ENCODE measurements at regions not wholly inside any gene's neighbourhood (a gene's known extent, or its start where the extent isn't known, plus 50 kb on each side); places are given as distances from the start of the nearest gene placed in this dataset.
"Not testable (repeated sequence)": the region's sequence is repeated elsewhere in the genome, so short reads cannot be mapped to it uniquely, and the experiment has no call there.

GRCh38 chr4:184959786-184960185 is 58.5 kb upstream of the HELT start:
- no CpG with 5 or more reads among the region's 12 CpGs for WGBS (ENCODE audit: extremely low coverage, insufficient coverage, low lambda C conversion rate)

GRCh38 chr4:184960505-184960971 is 57.8 kb upstream of the HELT start:
- Histone ChIP-seq H4K8ac (ENCODE audit: low read depth, low read length) (no peak overlapping the region), H3K4me2 (ENCODE audit: low read length) (no peak overlapping the region), H3K9ac (ENCODE audit: low read length) (no peak overlapping the region), H2BK5ac (ENCODE audit: low read length) (no peak overlapping the region), H2AK5ac (ENCODE audit: low read length) (no peak overlapping the region), H4K5ac (ENCODE audit: low read length) (no peak overlapping the region), H3K36me3 (ENCODE audit: control insufficient read depth, insufficient read depth, low read length) (no peaks in the 10 kb centered on the region), H3K79me2 (ENCODE audit: control insufficient read depth, insufficient read depth, low read length) (no peaks in the 10 kb centered on the region), H3K27ac (ENCODE audit: low read depth, low read length) (no peak overlapping the region), H3K4me1 (ENCODE audit: control insufficient read depth, low read depth, low read length) (no peaks in the 10 kb centered on the region), H3K4ac (ENCODE audit: low read depth, low read length) (no peak overlapping the region), H2BK120ac (ENCODE audit: low read depth, low read length) (no peak overlapping the region), H3K18ac (ENCODE audit: low read length) (no peak overlapping the region), H3K27me3 (ENCODE audit: insufficient read depth, low read length, poor library complexity) (no peaks in the 10 kb centered on the region), H3K23ac (ENCODE audit: low read length) (no peak overlapping the region), H3K56ac (ENCODE audit: low read length) (no peak overlapping the region), H3K4me3 (ENCODE audit: low read length) (no peak overlapping the region), H3K79me1 (ENCODE audit: low read length) (no peaks in the 10 kb centered on the region), H2BK15ac (replicated peaks; ENCODE audit: low read depth) (no peak overlapping the region)
- DNase-seq = no peak
- no CpG with 5 or more reads among the region's 11 CpGs for WGBS (ENCODE audit: extremely low coverage, insufficient coverage, low lambda C conversion rate)

More at GRCh38 chr4:184959786-184960185, 58.5 kb upstream of the HELT start:
- H3K9ac ChIP-seq (ENCODE audit: low read length) = no peak overlapping the region
- H3K56ac ChIP-seq (ENCODE audit: low read length) = no peak overlapping the region
- H3K36me3 ChIP-seq (ENCODE audit: control insufficient read depth, insufficient read depth, low read length) = no peaks in the 10 kb centered on the region
- H3K4me2 ChIP-seq (ENCODE audit: low read length) = no peak overlapping the region
- H3K4ac ChIP-seq (ENCODE audit: low read depth, low read length) = no peak overlapping the region
- DNase-seq = no peak
- no peaks in the 10 kb centered on the region for H3K4me1 ChIP-seq (ENCODE audit: control insufficient read depth, low read depth, low read length)
- H3K27ac ChIP-seq (ENCODE audit: low read depth, low read length) = no peak overlapping the region
- H3K18ac ChIP-seq (ENCODE audit: low read length) = no peak overlapping the region
- no peak overlapping the region for H4K5ac ChIP-seq (ENCODE audit: low read length)
- H3K27me3 ChIP-seq (ENCODE audit: insufficient read depth, low read length, poor library complexity) = no peaks in the 10 kb centered on the region
- no peak overlapping the region for H2BK15ac ChIP-seq (replicated peaks; ENCODE audit: low read depth)
- H3K79me2 ChIP-seq (ENCODE audit: control insufficient read depth, insufficient read depth, low read length) = no peaks in the 10 kb centered on the region
- no peak overlapping the region for H3K4me3 ChIP-seq (ENCODE audit: low read length)
- no peak overlapping the region for H3K23ac ChIP-seq (ENCODE audit: low read length)
- no peaks in the 10 kb centered on the region for H3K79me1 ChIP-seq (ENCODE audit: low read length)
- H2BK120ac ChIP-seq (ENCODE audit: low read depth, low read length) = no peak overlapping the region
- H2AK5ac ChIP-seq (ENCODE audit: low read length) = no peak overlapping the region
- no peak overlapping the region for H4K8ac ChIP-seq (ENCODE audit: low read depth, low read length)
- no peak overlapping the region for H2BK5ac ChIP-seq (ENCODE audit: low read length)

- Histone ChIP-seq H3K36me3 (ENCODE audit: control insufficient read depth, insufficient read depth, low read length) (no peaks in the 10 kb centered on the region), H2BK5ac (ENCODE audit: low read length) (no peak overlapping the region), H3K79me2 (ENCODE audit: control insufficient read depth, insufficient read depth, low read length) (no peaks in the 10 kb centered on the region), H3K9ac (ENCODE audit: low read length) (no peak overlapping the region), H3K27me3 (ENCODE audit: insufficient read depth, low read length, poor library complexity) (no peaks in the 10 kb centered on the region), H3K4me1 (ENCODE audit: control insufficient read depth, low read depth, low read length) (no peaks in the 10 kb centered on the region), H2BK120ac (ENCODE audit: low read depth, low read length) (no peak overlapping the region), H2AK5ac (ENCODE audit: low read length) (no peak overlapping the region), H4K5ac (ENCODE audit: low read length) (no peak overlapping the region), H3K4me3 (ENCODE audit: low read length) (no peak overlapping the region), H3K79me1 (ENCODE audit: low read length) (no peaks in the 10 kb centered on the region), H4K8ac (ENCODE audit: low read depth, low read length) (no peak overlapping the region), H3K56ac (ENCODE audit: low read length) (no peak overlapping the region), H3K4ac (ENCODE audit: low read depth, low read length) (no peak overlapping the region), H2BK15ac (replicated peaks; ENCODE audit: low read depth) (no peak overlapping the region), H3K23ac (ENCODE audit: low read length) (no peak overlapping the region), H3K18ac (ENCODE audit: low read length) (no peak overlapping the region), H3K4me2 (ENCODE audit: low read length) (no peak overlapping the region), H3K27ac (ENCODE audit: low read depth, low read length) (no peak overlapping the region)
- no peak for DNase-seq
- no CpG with 5 or more reads among the region's 8 CpGs for WGBS (ENCODE audit: extremely low coverage, insufficient coverage, low lambda C conversion rate)
These were observed 56.6 kb upstream of the HELT start for GRCh38 chr4:184961660-184962059.

DNA sequence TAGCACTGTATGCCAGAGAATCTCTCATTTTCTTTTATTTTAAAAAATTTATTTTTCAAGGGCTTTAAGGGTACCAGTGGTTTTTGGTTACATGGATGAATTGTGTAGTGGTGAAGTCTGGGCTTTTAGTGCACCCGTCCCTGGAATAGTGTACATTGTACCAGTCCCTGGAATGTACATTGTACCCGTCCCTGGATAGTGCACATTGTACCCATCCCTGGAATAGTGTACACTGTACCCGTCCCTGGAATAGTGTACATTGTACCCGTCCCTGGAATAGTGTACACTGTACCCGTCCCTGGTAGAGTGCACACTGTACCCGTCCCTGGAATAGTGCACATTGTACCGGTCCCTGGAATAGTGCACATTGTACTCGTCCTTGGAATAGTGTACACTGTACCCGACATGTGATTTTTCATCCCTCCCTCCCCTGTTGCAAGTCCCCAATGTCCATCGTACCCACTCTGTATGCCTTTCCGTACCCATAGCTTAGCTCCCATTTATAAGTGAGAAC is 56.1 kb upstream of the HELT start:
- no peak overlapping the region for H3K4ac ChIP-seq (ENCODE audit: low read depth, low read length)
- no CpG with 5 or more reads among the region's 11 CpGs for WGBS (ENCODE audit: extremely low coverage, insufficient coverage, low lambda C conversion rate)
- H3K56ac ChIP-seq (ENCODE audit: low read length) = no peak overlapping the region
- no peaks in the 10 kb centered on the region for H3K4me1 ChIP-seq (ENCODE audit: control insufficient read depth, low read depth, low read length)
- H3K36me3 ChIP-seq (ENCODE audit: control insufficient read depth, insufficient read depth, low read length) = no peaks in the 10 kb centered on the region
- H3K23ac ChIP-seq (ENCODE audit: low read length) = no peak overlapping the region
- no peak overlapping the region for H2AK5ac ChIP-seq (ENCODE audit: low read length)
- no peak overlapping the region for H2BK120ac ChIP-seq (ENCODE audit: low read depth, low read length)
- H3K79me1 ChIP-seq (ENCODE audit: low read length) = no peaks in the 10 kb centered on the region
- no peak overlapping the region for H2BK15ac ChIP-seq (replicated peaks; ENCODE audit: low read depth)
- no peak overlapping the region for H2BK5ac ChIP-seq (ENCODE audit: low read length)
- H4K5ac ChIP-seq (ENCODE audit: low read length) = no peak overlapping the region
- H3K4me2 ChIP-seq (ENCODE audit: low read length) = no peak overlapping the region
- H3K4me3 ChIP-seq (ENCODE audit: low read length) = no peak overlapping the region
- no peak overlapping the region for H3K27ac ChIP-seq (ENCODE audit: low read depth, low read length)
- no peak overlapping the region for H3K9ac ChIP-seq (ENCODE audit: low read length)
- no peaks in the 10 kb centered on the region for H3K27me3 ChIP-seq (ENCODE audit: insufficient read depth, low read length, poor library complexity)
- H3K79me2 ChIP-seq (ENCODE audit: control insufficient read depth, insufficient read depth, low read length) = no peaks in the 10 kb centered on the region
- H3K18ac ChIP-seq (ENCODE audit: low read length) = no peak overlapping the region
- H4K8ac ChIP-seq (ENCODE audit: low read depth, low read length) = no peak overlapping the region
- no peak for DNase-seq

DNA sequence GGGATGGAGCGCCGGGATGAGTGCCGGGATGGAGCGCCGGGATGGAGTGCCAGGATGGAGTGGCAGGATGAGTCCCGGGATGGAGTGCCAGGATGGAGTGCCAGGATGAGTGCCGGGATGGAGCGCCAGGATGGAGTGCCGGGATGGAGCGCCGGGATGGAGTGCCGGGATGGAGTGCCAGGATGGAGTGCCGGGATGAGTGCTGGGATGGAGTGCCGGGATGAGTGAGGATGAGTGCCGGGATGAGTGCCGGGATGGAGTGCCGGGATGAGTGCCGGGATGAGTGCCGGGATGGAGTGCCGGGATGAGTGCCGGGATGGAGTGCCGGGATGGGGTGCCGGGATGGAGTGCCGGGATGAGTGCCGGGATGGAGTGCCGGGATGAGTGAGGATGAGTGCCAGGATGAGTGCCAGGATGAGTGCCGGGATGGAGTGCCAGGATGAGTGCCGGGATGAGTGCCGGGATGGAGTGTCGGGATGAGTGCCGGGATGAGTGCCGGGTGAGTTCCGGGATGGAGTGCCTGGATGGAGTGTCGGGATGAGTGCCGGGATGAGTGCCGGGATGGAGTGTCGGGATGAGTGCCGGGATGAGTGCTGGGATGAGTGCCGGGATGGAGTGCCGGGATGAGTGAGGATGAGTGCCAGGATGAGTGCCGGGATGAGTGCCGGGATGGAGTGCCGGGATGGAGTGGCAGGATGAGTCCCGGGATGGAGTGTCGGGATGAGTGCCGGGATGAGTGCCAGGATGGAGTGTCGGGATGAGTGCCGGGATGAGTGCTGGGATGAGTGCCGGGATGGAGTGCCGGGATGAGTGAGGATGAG is 52.9 kb upstream of the HELT start:
- H2BK120ac ChIP-seq (ENCODE audit: low read depth, low read length); H2BK5ac ChIP-seq (ENCODE audit: low read length); H3K4me2 ChIP-seq (ENCODE audit: low read length); H3K79me2 ChIP-seq (ENCODE audit: control insufficient read depth, insufficient read depth, low read length); H3K79me1 ChIP-seq (ENCODE audit: low read length); H4K5ac ChIP-seq (ENCODE audit: low read length); H3K9ac ChIP-seq (ENCODE audit: low read length); H4K8ac ChIP-seq (ENCODE audit: low read depth, low read length); H3K23ac ChIP-seq (ENCODE audit: low read length); H3K27ac ChIP-seq (ENCODE audit: low read depth, low read length); H3K4ac ChIP-seq (ENCODE audit: low read depth, low read length); H3K27me3 ChIP-seq (ENCODE audit: insufficient read depth, low read length, poor library complexity); H2BK15ac ChIP-seq (replicated peaks; ENCODE audit: low read depth); DNase-seq; H3K36me3 ChIP-seq (ENCODE audit: control insufficient read depth, insufficient read depth, low read length); H3K18ac ChIP-seq (ENCODE audit: low read length); H3K4me3 ChIP-seq (ENCODE audit: low read length); H3K56ac ChIP-seq (ENCODE audit: low read length); H2AK5ac ChIP-seq (ENCODE audit: low read length); H3K4me1 ChIP-seq (ENCODE audit: control insufficient read depth, low read depth, low read length): not testable (repeated sequence)
- WGBS (ENCODE audit: extremely low coverage, insufficient coverage, low lambda C conversion rate) = no CpG with 5 or more reads among the region's 50 CpGs
